ENCODE measurements at regions not wholly inside any gene's neighbourhood (a gene's known extent, or its start where the extent isn't known, plus 50 kb on each side); places are given as distances from the start of the nearest gene placed in this dataset.

GRCh38 chr15:29978411-29979382 lies 104.1 kb upstream of the GOLGA8J start:
- TF ChIP-seq, protein P1, sequence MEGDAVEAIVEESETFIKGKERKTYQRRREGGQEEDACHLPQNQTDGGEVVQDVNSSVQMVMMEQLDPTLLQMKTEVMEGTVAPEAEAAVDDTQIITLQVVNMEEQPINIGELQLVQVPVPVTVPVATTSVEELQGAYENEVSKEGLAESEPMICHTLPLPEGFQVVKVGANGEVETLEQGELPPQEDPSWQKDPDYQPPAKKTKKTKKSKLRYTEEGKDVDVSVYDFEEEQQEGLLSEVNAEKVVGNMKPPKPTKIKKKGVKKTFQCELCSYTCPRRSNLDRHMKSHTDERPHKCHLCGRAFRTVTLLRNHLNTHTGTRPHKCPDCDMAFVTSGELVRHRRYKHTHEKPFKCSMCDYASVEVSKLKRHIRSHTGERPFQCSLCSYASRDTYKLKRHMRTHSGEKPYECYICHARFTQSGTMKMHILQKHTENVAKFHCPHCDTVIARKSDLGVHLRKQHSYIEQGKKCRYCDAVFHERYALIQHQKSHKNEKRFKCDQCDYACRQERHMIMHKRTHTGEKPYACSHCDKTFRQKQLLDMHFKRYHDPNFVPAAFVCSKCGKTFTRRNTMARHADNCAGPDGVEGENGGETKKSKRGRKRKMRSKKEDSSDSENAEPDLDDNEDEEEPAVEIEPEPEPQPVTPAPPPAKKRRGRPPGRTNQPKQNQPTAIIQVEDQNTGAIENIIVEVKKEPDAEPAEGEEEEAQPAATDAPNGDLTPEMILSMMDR (IDR thresholded peaks at IDR 0.05; ENCODE audit: low read length) = no peak
- no peak for TF ChIP-seq EZH2 (IDR thresholded peaks at IDR 0.05; ENCODE audit: borderline replicate concordance, low read length)
